Progenitor cell of endocrine pancreas (in vitro differentiated cells): ENCODE measurements at regions not wholly inside any gene's neighbourhood (a gene's known extent, or its start where the extent isn't known, plus 50 kb on each side); places are given as distances from the start of the nearest gene placed in this dataset.
A peak's percentile ranks its signal among the peaks of the same experiment; 100 is the strongest.

Source experiments
- DNase-seq: peaks from one replicate; pipeline ENCODE4 v3.0.0; 2021; ENCODE audit warnings: low spot score; ENCODE audit not compliant: unreplicated experiment
- H3K27ac Mint-ChIP-seq: 2 replicates; pipeline ENCODE4 v1.8.0; 2021; ENCODE audit warnings: mild to moderate bottlenecking, moderate library complexity, mixed read lengths
- H3K27me3 Mint-ChIP-seq: 2 replicates; pipeline ENCODE4 v1.8.0; 2021; ENCODE audit warnings: mixed read lengths
- H3K36me3 Mint-ChIP-seq: 2 replicates; pipeline ENCODE4 v1.8.0; 2022; ENCODE audit warnings: mixed read lengths; ENCODE audit not compliant: insufficient read depth
- H3K4me1 Mint-ChIP-seq: 2 replicates; pipeline ENCODE4 v1.8.0; 2021; ENCODE audit warnings: low read depth, mixed read lengths
- H3K4me3 Mint-ChIP-seq: 2 replicates; pipeline ENCODE4 v1.8.0; 2021; ENCODE audit warnings: low read depth, mild to moderate bottlenecking, moderate library complexity, mixed read lengths
- H3K9me3 Mint-ChIP-seq: 2 replicates; pipeline ENCODE4 v1.8.0; 2021; ENCODE audit warnings: low read depth, mixed read lengths
- CTCF ChIP-seq: fragments of 200-600 bp; sonication (generic); IDR thresholded peaks from one replicate; pipeline ENCODE4 v1.5.0; 2021; ENCODE audit warnings: antibody characterized with exemption, mild to moderate bottlenecking; ENCODE audit not compliant: unreplicated experiment

GRCh38 chr4:130636486-130636885 lies 1540.5 kb downstream of the C4orf33 start:
- Mint-ChIP-seq H3K36me3 (no peaks in the 10 kb centered on the region), H3K9me3 (peaks cover 10% of the 10 kb centered on the region), H3K4me1 (no peaks in the 10 kb centered on the region), H3K4me3 (no peak overlapping the region), H3K27me3 (no peaks in the 10 kb centered on the region), H3K27ac (peak overlapping the region; percentile 90)
- DNase-seq: no peak
- TF ChIP-seq CTCF: no peak

GRCh38 chr4:130640592-130640991 lies 1544.6 kb downstream of the C4orf33 start:
- Mint-ChIP-seq H3K4me1 (no peaks in the 10 kb centered on the region), H3K27ac (no peak overlapping the region)

GRCh38 chr4:130646886-130647285 lies 1550.9 kb downstream of the C4orf33 start:
- Mint-ChIP-seq H3K27ac (no peak overlapping the region), H3K4me3 (no peak overlapping the region), H3K4me1 (peaks cover 2% of the 10 kb centered on the region), H3K36me3 (no peaks in the 10 kb centered on the region), H3K9me3 (no peaks in the 10 kb centered on the region), H3K27me3 (no peaks in the 10 kb centered on the region)
- DNase-seq: no peak
- no peak for TF ChIP-seq CTCF

More at GRCh38 chr4:130640592-130640991, 1544.6 kb downstream of the C4orf33 start:
- H3K27me3 Mint-ChIP-seq: no peaks in the 10 kb centered on the region
- no peak for DNase-seq
- H3K36me3 Mint-ChIP-seq: no peaks in the 10 kb centered on the region
- no peaks in the 10 kb centered on the region for H3K9me3 Mint-ChIP-seq
- no peak overlapping the region for H3K4me3 Mint-ChIP-seq
- no peak for TF ChIP-seq CTCF

GRCh38 chr4:130648570-130648969 lies 1552.6 kb downstream of the C4orf33 start:
- Mint-ChIP-seq H3K36me3 (no peaks in the 10 kb centered on the region), H3K27ac (no peak overlapping the region), H3K27me3 (no peaks in the 10 kb centered on the region), H3K4me1 (peaks cover 2% of the 10 kb centered on the region), H3K9me3 (no peaks in the 10 kb centered on the region), H3K4me3 (no peak overlapping the region)
- no peak for DNase-seq
- TF ChIP-seq CTCF: no peak

- Mint-ChIP-seq H3K9me3 (peaks cover 16% of the 10 kb centered on the region), H3K36me3 (no peaks in the 10 kb centered on the region), H3K27me3 (no peaks in the 10 kb centered on the region), H3K4me1 (no peaks in the 10 kb centered on the region), H3K27ac (no peak overlapping the region), H3K4me3 (no peak overlapping the region)
- TF ChIP-seq CTCF: no peak
- no peak for DNase-seq
These were observed 1557.9 kb downstream of the C4orf33 start for GRCh38 chr4:130653842-130654241.
